Left ventricle myocardium inferior (tissue), 1 donor: ENCODE measurements at regions not wholly inside any gene's neighbourhood (a gene's known extent, or its start where the extent isn't known, plus 50 kb on each side); places are given as distances from the start of the nearest gene placed in this dataset.

Experiments
- DNase-seq: peaks from one replicate; pipeline ENCODE4 v3.0.0-alpha.2; 2020
- H3K27ac ChIP-seq: fragments of 200-600 bp; replicated peaks from 2 replicates; pipeline ENCODE4 v1.8.0; 2021
- H3K27me3 ChIP-seq: fragments of 200-600 bp; 2 replicates; pipeline ENCODE4 v1.8.0; 2021; ENCODE audit warnings: low read depth
- H3K36me3 ChIP-seq: fragments of 200-600 bp; 2 replicates; pipeline ENCODE4 v1.8.0; 2021
- H3K4me1 ChIP-seq: fragments of 200-600 bp; 2 replicates; pipeline ENCODE4 v1.8.0; 2021
- H3K4me3 ChIP-seq: fragments of 200-600 bp; 2 replicates; pipeline ENCODE4 v1.8.0; 2021; ENCODE audit warnings: mild to moderate bottlenecking, moderate library complexity
- H3K9me3 ChIP-seq: fragments of 200-600 bp; replicated peaks from 2 replicates; pipeline ENCODE4 v1.8.0; 2021
- CTCF ChIP-seq: fragments of 200-600 bp; IDR thresholded peaks from 2 replicates; pipeline ENCODE4 v1.8.0; 2021; ENCODE audit warnings: antibody characterized with exemption, mild to moderate bottlenecking, borderline replicate concordance
- intact Hi-C: fragments of 100-400 bp; cut with micrococcal nuclease; formaldehyde crosslinking; loops from one replicate; pipeline ENCODE4 v1.11.0; 2022
- donor health status: DM: no; HTN: yes; CAD: no; lungs with severe emphysema.

DNA sequence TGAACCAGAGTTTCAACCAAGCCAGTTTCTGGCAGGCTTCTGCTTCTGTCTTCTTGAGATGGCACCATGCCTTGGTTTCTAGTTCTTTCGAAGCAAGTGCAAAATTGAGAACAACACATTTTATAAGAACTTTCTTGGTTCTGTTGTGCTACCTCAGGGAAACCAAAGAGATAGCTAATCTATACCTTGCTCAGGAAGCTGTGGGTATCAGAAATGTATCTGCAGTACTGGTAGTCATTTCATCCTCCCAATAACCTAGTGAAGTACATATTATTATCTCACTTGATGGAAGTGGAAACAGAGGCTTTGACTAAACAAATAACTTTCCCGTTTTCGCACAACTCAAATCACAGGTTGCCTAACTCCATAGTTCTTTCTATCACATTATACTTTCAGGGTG lies 246.6 kb downstream of the ENC1 start:
- DNase-seq = no peak
- Histone ChIP-seq H3K27ac (no peak overlapping the region), H3K4me1 (peaks cover 8% of the 10 kb centered on the region), H3K27me3 (no peaks in the 10 kb centered on the region), H3K4me3 (no peak overlapping the region), H3K9me3 (no peaks in the 10 kb centered on the region), H3K36me3 (no peaks in the 10 kb centered on the region)
- intact Hi-C loops = no loop called here
- no peak for TF ChIP-seq CTCF

DNA sequence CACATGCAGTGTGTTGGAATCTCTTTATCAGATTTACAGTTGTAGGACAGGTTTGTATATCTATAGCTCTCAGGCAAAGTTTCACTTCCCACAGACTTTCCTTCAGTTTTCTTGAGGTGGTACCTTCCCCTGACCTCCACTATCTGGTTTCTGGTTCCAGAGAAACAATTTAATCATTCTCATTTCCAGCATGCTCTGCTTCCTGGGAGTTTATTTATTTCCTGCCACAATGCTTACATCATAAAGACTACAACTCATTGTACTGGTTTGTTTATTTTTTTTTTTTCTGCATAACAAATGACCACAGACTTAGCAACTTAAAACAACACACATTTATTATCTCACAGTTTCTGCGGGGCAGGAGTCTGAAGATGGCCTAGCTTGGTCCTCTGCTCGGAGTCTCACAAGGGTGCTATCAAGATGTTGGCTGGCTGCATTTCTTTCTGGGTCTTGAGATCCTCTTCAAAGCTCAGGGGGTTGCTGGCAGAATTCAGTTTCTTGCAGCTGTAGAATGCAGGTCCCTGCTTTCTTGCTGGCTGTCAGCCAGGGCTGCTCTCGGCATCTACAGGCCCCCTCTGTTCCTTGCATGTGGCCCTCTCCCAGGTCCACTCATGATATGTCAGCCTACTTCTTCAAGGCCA lies 247.7 kb downstream of the ENC1 start:
- H3K9me3 ChIP-seq = no peaks in the 10 kb centered on the region
- intact Hi-C loops = no loop called here
- no peak for TF ChIP-seq CTCF
- H3K4me1 ChIP-seq = peaks cover 8% of the 10 kb centered on the region
- H3K27ac ChIP-seq = no peak overlapping the region
- no peaks in the 10 kb centered on the region for H3K27me3 ChIP-seq
- no peaks in the 10 kb centered on the region for H3K36me3 ChIP-seq
- no peak for DNase-seq
- H3K4me3 ChIP-seq = no peak overlapping the region

DNA sequence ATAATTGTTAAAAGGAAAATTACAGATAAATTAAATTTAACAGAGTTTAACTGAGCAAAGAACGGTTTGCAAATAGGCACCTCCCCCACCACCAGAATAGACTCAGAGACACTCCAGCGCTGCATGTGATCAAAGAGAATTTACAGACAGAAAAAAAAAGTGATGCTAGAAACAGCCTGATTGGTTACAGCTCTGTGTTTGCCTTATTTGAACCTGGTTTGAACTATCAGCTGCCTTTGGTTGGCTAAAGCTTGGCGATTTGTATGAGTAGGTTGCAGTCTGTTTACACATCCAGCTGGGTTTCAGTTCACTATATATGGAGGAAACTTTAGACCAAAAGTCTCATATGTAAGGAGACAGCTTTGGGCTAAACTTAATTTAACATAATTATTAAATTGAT lies 249.1 kb downstream of the ENC1 start:
- intact Hi-C loops = no loop called here
- TF ChIP-seq CTCF = no peak
- no peaks in the 10 kb centered on the region for H3K27me3 ChIP-seq
- H3K4me3 ChIP-seq = no peak overlapping the region
- peaks cover 8% of the 10 kb centered on the region for H3K4me1 ChIP-seq
- H3K27ac ChIP-seq = no peak overlapping the region
- H3K9me3 ChIP-seq = no peaks in the 10 kb centered on the region
- DNase-seq = no peak
- H3K36me3 ChIP-seq = no peaks in the 10 kb centered on the region

GRCh38 chr5:74390822-74391221 lies 249.7 kb downstream of the ENC1 start:
- no peak overlapping the region for H3K4me3 ChIP-seq
- peaks cover 8% of the 10 kb centered on the region for H3K4me1 ChIP-seq
- no peak overlapping the region for H3K27ac ChIP-seq
- no peak for DNase-seq
- intact Hi-C loops = no loop called here
- H3K27me3 ChIP-seq = no peaks in the 10 kb centered on the region
- no peaks in the 10 kb centered on the region for H3K9me3 ChIP-seq
- no peaks in the 10 kb centered on the region for H3K36me3 ChIP-seq
- TF ChIP-seq CTCF = no peak

DNA sequence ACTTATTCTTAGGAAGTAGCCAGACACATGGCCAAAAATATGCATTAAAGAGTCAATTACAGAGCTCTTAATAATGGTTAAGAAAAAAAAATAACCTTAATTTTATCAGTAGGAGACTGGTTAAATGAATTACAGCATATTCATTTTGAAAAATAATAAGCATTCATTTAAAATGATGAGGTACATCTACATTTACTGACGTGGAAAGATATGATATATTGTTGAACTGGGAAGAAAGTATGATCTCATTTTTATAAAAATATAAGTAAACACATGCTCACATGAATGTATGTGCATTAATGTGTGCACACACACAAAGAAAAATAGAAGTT lies 250.3 kb downstream of the ENC1 start:
- intact Hi-C loops = no loop called here

More for the DNA sequence above, 250.3 kb downstream of the ENC1 start:
- Histone ChIP-seq H3K4me3 (no peak overlapping the region), H3K27ac (no peak overlapping the region), H3K27me3 (no peaks in the 10 kb centered on the region), H3K4me1 (peaks cover 10% of the 10 kb centered on the region), H3K9me3 (no peaks in the 10 kb centered on the region), H3K36me3 (no peaks in the 10 kb centered on the region)
- no peak for TF ChIP-seq CTCF
- DNase-seq = no peak
